GM18517 (cell line): ENCODE measurements at regions not wholly inside any gene's neighbourhood (a gene's known extent, or its start where the extent isn't known, plus 50 kb on each side); places are given as distances from the start of the nearest gene placed in this dataset.

Source experiments
- ATAC-seq: cut with Tn5 transposase; IDR thresholded peaks from one replicate; pipeline ENCODE4 v1.9.1; 2021; ENCODE audit warnings: mild to moderate bottlenecking, moderate library complexity; ENCODE audit not compliant: unreplicated experiment

GRCh38 chr5:2460098-2460497 lies 291.4 kb downstream of the IRX2 start:
- ATAC-seq = no peak

GRCh38 chr5:2459251-2459650 lies 292.2 kb downstream of the IRX2 start:
- no peak for ATAC-seq

DNA sequence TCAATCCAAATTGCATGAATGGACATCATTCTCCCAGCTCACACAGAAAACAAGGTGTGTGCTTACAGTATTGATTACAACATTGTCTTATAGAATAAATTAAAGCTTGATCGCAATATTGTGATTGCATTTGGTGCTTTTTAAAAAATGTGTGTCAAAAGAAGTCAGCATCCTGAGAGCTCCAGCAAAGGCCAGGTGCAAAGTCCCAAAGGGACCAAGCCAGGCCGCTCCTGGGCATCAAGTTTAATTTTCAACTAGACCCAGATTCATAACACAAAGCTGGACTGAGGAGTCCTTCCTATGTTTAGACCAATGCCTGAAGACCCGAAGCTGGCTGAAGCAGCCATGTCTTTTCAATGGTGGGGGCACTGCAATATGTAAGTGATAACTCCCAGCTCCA lies 295.6 kb downstream of the IRX2 start:
- no peak for ATAC-seq

- ATAC-seq = no peak
Observed at GRCh38 chr5:2454876-2455275, 296.6 kb downstream of the IRX2 start.

DNA sequence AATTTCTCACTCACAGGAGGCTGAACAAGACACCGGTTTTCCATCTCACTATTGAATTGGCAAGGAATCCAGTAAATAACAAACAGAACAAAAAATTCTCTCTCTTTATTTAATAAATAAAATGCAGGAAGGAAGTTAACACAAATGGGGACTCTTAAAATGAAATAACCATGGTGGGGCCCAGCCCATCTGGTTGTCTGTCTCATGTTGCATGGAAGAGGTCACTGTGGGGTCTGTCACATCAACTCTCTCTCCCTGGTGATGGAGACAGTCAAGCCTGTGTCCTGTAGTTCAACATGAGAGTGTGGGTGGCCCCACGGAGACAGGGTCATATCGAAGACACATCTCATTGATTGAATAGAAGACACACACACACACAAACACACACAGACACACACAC lies 297.7 kb downstream of the IRX2 start:
- no peak for ATAC-seq

GRCh38 chr5:2451100-2451499 lies 300.4 kb downstream of the IRX2 start:
- ATAC-seq = no peak

GRCh38 chr5:2442496-2443354 lies 308.8 kb downstream of the IRX2 start:
- ATAC-seq = no peak

DNA sequence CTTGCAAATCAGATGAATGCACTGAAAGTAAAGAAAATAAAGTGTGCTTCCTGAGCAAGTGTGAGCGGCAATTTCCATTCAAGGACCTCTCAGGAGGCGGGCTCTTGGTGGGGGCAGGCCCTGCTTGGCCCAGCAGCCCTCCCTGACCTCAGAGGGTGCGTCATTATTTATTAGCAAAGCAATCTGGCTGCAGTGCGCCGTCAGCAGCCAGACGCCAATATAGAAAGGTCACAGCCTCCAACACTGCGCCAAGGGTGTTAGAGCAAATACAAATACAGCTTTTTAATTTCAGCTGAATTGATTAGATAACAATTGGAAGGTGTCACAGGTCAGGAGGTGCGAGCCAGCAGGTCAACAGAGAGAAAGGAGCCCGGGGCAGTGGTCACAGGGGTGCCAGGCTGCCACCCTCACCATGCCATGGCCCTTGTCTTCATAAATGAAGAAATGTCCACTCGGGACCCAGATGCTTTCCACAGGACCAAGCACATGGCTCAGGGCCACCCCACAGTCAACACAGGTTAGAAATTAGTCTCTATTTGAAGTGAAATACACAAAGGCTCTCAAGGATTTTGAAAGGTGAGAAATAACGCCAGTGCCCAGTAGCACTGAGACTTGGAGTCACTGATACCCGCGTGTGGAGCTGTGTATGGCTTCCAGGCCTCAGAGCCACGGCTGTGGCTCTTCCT lies 309.8 kb downstream of the IRX2 start:
- no peak for ATAC-seq

- ATAC-seq = no peak
Observed at GRCh38 chr5:2439608-2440007, 311.9 kb downstream of the IRX2 start.

- no peak for ATAC-seq
Observed at GRCh38 chr5:2433086-2433485, 318.4 kb downstream of the IRX2 start.

GRCh38 chr5:2432076-2432920 lies 319.2 kb downstream of the IRX2 start:
- no peak for ATAC-seq

DNA sequence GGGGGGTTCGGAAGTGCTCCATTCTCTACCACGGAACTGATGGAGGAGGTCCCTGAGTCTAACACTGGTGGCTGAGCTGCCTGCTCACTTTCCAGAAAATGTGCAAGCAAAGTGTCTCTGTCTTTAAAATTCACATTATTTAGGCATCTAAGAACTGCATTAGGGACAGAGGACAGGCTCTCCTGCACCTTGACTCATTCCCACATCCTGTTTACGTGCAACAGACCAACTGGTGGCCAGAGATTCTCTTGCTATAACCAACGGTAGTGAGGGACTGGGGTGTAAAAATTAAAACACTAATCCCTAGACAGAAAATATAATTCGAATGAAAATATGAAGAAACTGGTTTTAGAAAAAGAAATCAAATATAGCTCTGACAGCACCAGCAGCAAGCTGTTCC lies 320.9 kb downstream of the IRX2 start:
- ATAC-seq = no peak

- ATAC-seq = no peak
Observed at GRCh38 chr5:2427983-2428382, 323.5 kb downstream of the IRX2 start.

DNA sequence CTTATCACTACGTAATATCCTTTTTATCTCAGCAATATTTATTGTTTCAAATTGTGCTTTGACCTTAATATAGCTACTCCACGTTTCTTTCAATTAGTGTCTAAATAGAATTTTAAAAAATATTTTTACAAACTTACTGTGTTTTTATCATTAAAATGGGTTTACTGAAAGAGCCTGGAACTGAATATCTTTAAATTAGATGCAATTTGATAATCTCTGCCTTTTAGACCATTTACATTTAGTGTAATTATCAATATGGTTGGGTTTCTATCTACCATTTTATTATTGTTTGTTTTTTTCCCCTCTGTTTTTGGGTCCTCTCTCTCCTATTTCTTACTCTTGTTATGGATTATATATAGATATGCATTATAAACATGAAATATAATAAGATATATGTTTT lies 327.8 kb downstream of the IRX2 start:
- ATAC-seq = no peak

- no peak for ATAC-seq
Observed at GRCh38 chr5:2417301-2417700, 334.2 kb downstream of the IRX2 start.

DNA sequence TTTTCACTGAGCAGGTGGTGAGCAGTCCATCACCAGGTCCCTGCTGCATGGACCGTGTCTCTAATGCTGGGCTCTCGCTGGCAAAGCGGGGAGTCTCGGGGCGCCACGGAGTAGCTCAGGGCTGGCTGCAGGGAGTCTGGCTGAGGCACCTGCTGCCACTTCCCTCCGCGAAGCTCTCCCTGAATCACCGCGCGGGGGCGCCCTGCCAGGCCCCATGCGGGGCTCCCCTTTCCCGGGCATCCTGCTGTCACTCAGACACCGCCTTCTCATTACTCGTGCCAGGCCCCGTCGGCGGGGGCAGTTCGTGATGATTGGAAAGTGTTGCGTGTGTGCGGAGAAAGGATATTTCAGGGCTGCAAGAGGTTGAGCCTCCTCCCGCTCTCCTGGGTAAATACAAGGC lies 335.8 kb downstream of the IRX2 start:
- no peak for ATAC-seq

- ATAC-seq = no peak
Observed at GRCh38 chr5:2410451-2410850, 341.0 kb downstream of the IRX2 start.

- ATAC-seq = no peak
Observed at GRCh38 chr5:2403296-2403695, 348.2 kb downstream of the IRX2 start.

GRCh38 chr5:2399804-2400203 lies 351.7 kb downstream of the IRX2 start:
- no peak for ATAC-seq

- no peak for ATAC-seq
Observed at GRCh38 chr5:2399096-2399495, 352.4 kb downstream of the IRX2 start.

- ATAC-seq = no peak
Observed at GRCh38 chr5:2393556-2393955, 357.9 kb downstream of the IRX2 start.

- no peak for ATAC-seq
Observed at GRCh38 chr5:2391566-2391965, 359.9 kb downstream of the IRX2 start.
